SK-N-MC (cell line): ENCODE measurements at regions not wholly inside any gene's neighbourhood (a gene's known extent, or its start where the extent isn't known, plus 50 kb on each side); places are given as distances from the start of the nearest gene placed in this dataset.

Source experiments
- DNase-seq: peaks from one replicate; pipeline ENCODE4 v3.0.0-alpha.2; 2011; ENCODE audit warnings: low read depth, low spot score
- H3K27ac ChIP-seq: fragments of 200-600 bp; sonication (generic); 2 replicates; pipeline ENCODE4 v1.5.1; 2016; ENCODE audit warnings: mixed run types
- H3K36me3 ChIP-seq: fragments of 200-600 bp; sonication (generic); 2 replicates; pipeline ENCODE4 v1.6.1; 2017; ENCODE audit warnings: antibody characterized with exemption, low read length, mixed read lengths; ENCODE audit not compliant: insufficient read depth
- H3K4me3 ChIP-seq: fragments of 200-600 bp; sonication (generic); 2 replicates; pipeline ENCODE4 v1.5.1; 2016
- H3K9ac ChIP-seq: fragments of 200-600 bp; sonication (generic); 2 replicates; pipeline ENCODE4 v1.8.0; 2017; ENCODE audit warnings: mixed run types, mixed read lengths; ENCODE audit not compliant: insufficient read length
- H3K9me3 ChIP-seq: fragments of 200-600 bp; sonication (generic); 2 replicates; pipeline ENCODE4 v1.6.1; 2017; ENCODE audit warnings: low read depth, mild to moderate bottlenecking, antibody characterized with exemption, low read length, moderate library complexity, mixed read lengths
- EZH2 ChIP-seq: fragments of 200-600 bp; sonication (generic); IDR thresholded peaks from one replicate; pipeline ENCODE4 v1.6.1; 2017; ENCODE audit warnings: antibody characterized with exemption
- FOXP2 ChIP-seq: optimal IDR thresholded peaks from 2 replicates; pipeline ENCODE3; 2011; ENCODE audit warnings: mild to moderate bottlenecking, moderate library complexity; ENCODE audit not compliant: insufficient read depth; ENCODE audit errors: extremely low read length, control extremely low read depth
- POLR2AphosphoS5 ChIP-seq: IDR thresholded peaks from 2 replicates; pipeline ENCODE4 v1.6.1; 2012; ENCODE audit warnings: mild to moderate bottlenecking, low read depth, low read length, borderline replicate concordance

GRCh38 chr4:112916868-112917267 is 132.6 kb upstream of the ANK2 start:
- no peak for TF ChIP-seq POLR2AphosphoS5
- no peak overlapping the region for H3K27ac ChIP-seq
- no peak overlapping the region for H3K4me3 ChIP-seq
- H3K9me3 ChIP-seq: no peaks in the 10 kb centered on the region
- no peak for DNase-seq
- H3K36me3 ChIP-seq: no peaks in the 10 kb centered on the region
- H3K9ac ChIP-seq: no peak overlapping the region

- no peak for TF ChIP-seq EZH2
- no peak for TF ChIP-seq POLR2AphosphoS5
- TF ChIP-seq FOXP2: no peak
- H3K4me3 ChIP-seq: no peak overlapping the region
- H3K36me3 ChIP-seq: no peaks in the 10 kb centered on the region
- no peaks in the 10 kb centered on the region for H3K9me3 ChIP-seq
- no peak overlapping the region for H3K9ac ChIP-seq
- DNase-seq: no peak
- no peak overlapping the region for H3K27ac ChIP-seq
Measured at GRCh38 chr4:112923516-112923915, 125.9 kb upstream of the ANK2 start.

GRCh38 chr4:112926819-112927218 is 122.6 kb upstream of the ANK2 start:
- no peak for DNase-seq
- Histone ChIP-seq H3K4me3 (no peak overlapping the region), H3K27ac (no peak overlapping the region), H3K9me3 (no peaks in the 10 kb centered on the region), H3K9ac (no peak overlapping the region), H3K36me3 (no peaks in the 10 kb centered on the region)
- TF ChIP-seq FOXP2 (no peak), EZH2 (no peak), POLR2AphosphoS5 (no peak)

GRCh38 chr4:112927544-112927943 is 121.9 kb upstream of the ANK2 start:
- Histone ChIP-seq H3K9ac (no peak overlapping the region), H3K9me3 (no peaks in the 10 kb centered on the region), H3K36me3 (no peaks in the 10 kb centered on the region), H3K4me3 (no peak overlapping the region), H3K27ac (no peak overlapping the region)
- no peak for TF ChIP-seq EZH2
- no peak for TF ChIP-seq FOXP2
- TF ChIP-seq POLR2AphosphoS5: no peak
- no peak for DNase-seq

GRCh38 chr4:112931001-112931400 is 118.5 kb upstream of the ANK2 start:
- H3K27ac ChIP-seq: no peak overlapping the region
- H3K9me3 ChIP-seq: no peaks in the 10 kb centered on the region
- H3K36me3 ChIP-seq: no peaks in the 10 kb centered on the region
- no peak overlapping the region for H3K9ac ChIP-seq
- DNase-seq: no peak
- no peak for TF ChIP-seq POLR2AphosphoS5
- TF ChIP-seq EZH2: no peak
- TF ChIP-seq FOXP2: no peak
- H3K4me3 ChIP-seq: no peak overlapping the region

GRCh38 chr4:112933790-112934189 is 115.7 kb upstream of the ANK2 start:
- no peak for TF ChIP-seq FOXP2
- no peak for TF ChIP-seq EZH2
- TF ChIP-seq POLR2AphosphoS5: no peak
- Histone ChIP-seq H3K9ac (no peak overlapping the region), H3K9me3 (no peaks in the 10 kb centered on the region), H3K27ac (no peak overlapping the region), H3K4me3 (no peak overlapping the region), H3K36me3 (no peaks in the 10 kb centered on the region)
- no peak for DNase-seq

GRCh38 chr4:112938461-112939058 is 110.9 kb upstream of the ANK2 start:
- no peak overlapping the region for H3K27ac ChIP-seq
- no peak overlapping the region for H3K9ac ChIP-seq
- H3K9me3 ChIP-seq: no peaks in the 10 kb centered on the region
- no peaks in the 10 kb centered on the region for H3K36me3 ChIP-seq
- no peak overlapping the region for H3K4me3 ChIP-seq
- TF ChIP-seq POLR2AphosphoS5: no peak
- no peak for TF ChIP-seq FOXP2
- no peak for TF ChIP-seq EZH2
- DNase-seq: peak; percentile 40

- no peaks in the 10 kb centered on the region for H3K9me3 ChIP-seq
- no peak for DNase-seq
- H3K36me3 ChIP-seq: no peaks in the 10 kb centered on the region
Measured at GRCh38 chr4:112939901-112940300, 109.6 kb upstream of the ANK2 start.

GRCh38 chr4:112940336-112940735 is 109.1 kb upstream of the ANK2 start:
- TF ChIP-seq POLR2AphosphoS5 (no peak), EZH2 (no peak), FOXP2 (no peak)
- Histone ChIP-seq H3K9ac (no peak overlapping the region), H3K4me3 (no peak overlapping the region), H3K36me3 (no peaks in the 10 kb centered on the region), H3K27ac (no peak overlapping the region), H3K9me3 (no peaks in the 10 kb centered on the region)
- no peak for DNase-seq

More at GRCh38 chr4:112939901-112940300, 109.6 kb upstream of the ANK2 start:
- no peak for TF ChIP-seq POLR2AphosphoS5
- TF ChIP-seq EZH2: no peak
- no peak for TF ChIP-seq FOXP2
- H3K27ac ChIP-seq: no peak overlapping the region
- H3K9ac ChIP-seq: no peak overlapping the region
- H3K4me3 ChIP-seq: no peak overlapping the region

GRCh38 chr4:112942077-112942476 is 107.4 kb upstream of the ANK2 start:
- H3K4me3 ChIP-seq: no peak overlapping the region
- no peak for TF ChIP-seq FOXP2
- TF ChIP-seq POLR2AphosphoS5: no peak
- TF ChIP-seq EZH2: no peak
- no peaks in the 10 kb centered on the region for H3K36me3 ChIP-seq
- H3K27ac ChIP-seq: no peak overlapping the region
- no peaks in the 10 kb centered on the region for H3K9me3 ChIP-seq
- no peak for DNase-seq
- no peak overlapping the region for H3K9ac ChIP-seq
